Gastrocnemius medialis (tissue), 4 donors: ENCODE measurements at regions not wholly inside any gene's neighbourhood (a gene's known extent, or its start where the extent isn't known, plus 50 kb on each side); places are given as distances from the start of the nearest gene placed in this dataset.

Experiments
- POLR2A ChIP-seq, 2 donors: fragments of 450-650 bp; IDR thresholded peaks; one replicate each; pipeline ENCODE4 v1.6.1; 2017; ENCODE audit warnings: antibody characterized with exemption in 2 of 2, mild to moderate bottlenecking in 2 of 2, moderate library complexity in 2 of 2
- TF ChIP-seq, protein P1 (sequence below), 5 experiments: fragments of 450-650 bp in 3 of 5; fragments of 200-600 bp in 2 of 5; sonication (generic) in 2 of 5; IDR thresholded peaks in 4 of 5; conservative IDR thresholded peaks in 1 of 5; 1 replicate in 4 of 5; 2 replicates in 1 of 5; pipeline ENCODE4 v1.5.1; 2016 to 2019; ENCODE audit warnings: antibody characterized with exemption in 5 of 5, mild to moderate bottlenecking in 3 of 5, moderate library complexity in 3 of 5

DNA sequence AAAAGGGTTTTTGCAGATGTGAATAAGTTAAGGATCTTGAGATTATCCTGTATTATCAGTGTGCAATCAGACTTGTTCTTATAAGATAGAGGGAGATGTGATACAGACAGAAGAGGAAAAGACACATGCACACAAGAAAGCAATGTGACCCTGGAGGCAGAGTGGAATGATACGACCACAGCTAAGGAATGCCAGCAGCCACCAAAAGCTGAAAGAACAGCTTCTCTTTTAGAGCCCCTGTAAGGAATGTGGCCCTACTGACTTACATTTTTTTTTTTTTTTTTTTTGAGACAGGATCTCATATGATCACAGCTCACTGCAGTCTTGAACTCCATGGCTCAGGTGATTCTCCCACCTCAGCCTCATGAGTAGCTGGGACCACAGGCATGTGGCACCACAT is 62.3 kb upstream of the CNTNAP4 start:
- no peak for TF ChIP-seq POLR2A (IDR thresholded peaks at IDR 0.05)
- TF ChIP-seq, protein P1, sequence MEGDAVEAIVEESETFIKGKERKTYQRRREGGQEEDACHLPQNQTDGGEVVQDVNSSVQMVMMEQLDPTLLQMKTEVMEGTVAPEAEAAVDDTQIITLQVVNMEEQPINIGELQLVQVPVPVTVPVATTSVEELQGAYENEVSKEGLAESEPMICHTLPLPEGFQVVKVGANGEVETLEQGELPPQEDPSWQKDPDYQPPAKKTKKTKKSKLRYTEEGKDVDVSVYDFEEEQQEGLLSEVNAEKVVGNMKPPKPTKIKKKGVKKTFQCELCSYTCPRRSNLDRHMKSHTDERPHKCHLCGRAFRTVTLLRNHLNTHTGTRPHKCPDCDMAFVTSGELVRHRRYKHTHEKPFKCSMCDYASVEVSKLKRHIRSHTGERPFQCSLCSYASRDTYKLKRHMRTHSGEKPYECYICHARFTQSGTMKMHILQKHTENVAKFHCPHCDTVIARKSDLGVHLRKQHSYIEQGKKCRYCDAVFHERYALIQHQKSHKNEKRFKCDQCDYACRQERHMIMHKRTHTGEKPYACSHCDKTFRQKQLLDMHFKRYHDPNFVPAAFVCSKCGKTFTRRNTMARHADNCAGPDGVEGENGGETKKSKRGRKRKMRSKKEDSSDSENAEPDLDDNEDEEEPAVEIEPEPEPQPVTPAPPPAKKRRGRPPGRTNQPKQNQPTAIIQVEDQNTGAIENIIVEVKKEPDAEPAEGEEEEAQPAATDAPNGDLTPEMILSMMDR (IDR thresholded peaks at IDR 0.05 in 4 of 5, conservative IDR thresholded peaks at IDR 0.05 in 1 of 5): no peak
